Spleen (tissue), 11 donors: ENCODE measurements at regions not wholly inside any gene's neighbourhood (a gene's known extent, or its start where the extent isn't known, plus 50 kb on each side); places are given as distances from the start of the nearest gene placed in this dataset.

Experiments
- DNase-seq: peaks from one replicate; pipeline ENCODE4 v3.0.0-alpha.2; 2020
- H3K27ac ChIP-seq, 8 donors: fragments of 200-600 bp; sonication (generic) in 7 of 8; 1 replicate in 4 of 8; 2 replicates in 4 of 8; pipeline versions ENCODE4 v1.5.0 to v1.8.0; 2016 to 2021; ENCODE audit warnings: inconsistent platforms in 4 of 8, mild to moderate bottlenecking in 4 of 8, moderate library complexity in 1 of 8
- H3K27me3 ChIP-seq, 7 donors: fragments of 200-600 bp; sonication (generic) in 6 of 7; replicated peaks in 1 of 7; 1 replicate in 4 of 7; 2 replicates in 3 of 7; pipeline versions ENCODE4 v1.5.0 to v1.8.0; 2016 to 2021; ENCODE audit warnings: inconsistent platforms in 3 of 7, mild to moderate bottlenecking in 1 of 7
- H3K36me3 ChIP-seq, 6 donors: fragments of 200-600 bp; sonication (generic) in 5 of 6; 1 replicate in 4 of 6; 2 replicates in 2 of 6; pipeline versions ENCODE4 v1.5.0 to v1.8.0; 2016 to 2021; ENCODE audit warnings: inconsistent platforms in 2 of 6
- H3K4me1 ChIP-seq, 6 donors: fragments of 200-600 bp; sonication (generic) in 5 of 6; 1 replicate in 3 of 6; 2 replicates in 3 of 6; pipeline versions ENCODE4 v1.5.0 to v1.8.0; 2016 to 2021; ENCODE audit warnings: inconsistent platforms in 3 of 6
- H3K4me3 ChIP-seq, 8 donors: fragments of 200-600 bp; sonication (generic) in 7 of 8; 1 replicate in 4 of 8; 2 replicates in 4 of 8; pipeline versions ENCODE4 v1.5.0 to v1.8.0; 2016 to 2021; ENCODE audit warnings: inconsistent platforms in 4 of 8, mild to moderate bottlenecking in 4 of 8, moderate library complexity in 2 of 8
- H3K9me3 ChIP-seq, 8 donors: fragments of 200-600 bp; sonication (generic) in 7 of 8; 1 replicate in 4 of 8; 2 replicates in 4 of 8; pipeline versions ENCODE4 v1.5.0 to v1.8.0; 2016 to 2021; ENCODE audit warnings: inconsistent platforms in 4 of 8
- CTCF ChIP-seq, 11 experiments: fragments of 200-600 bp in 7 of 11; fragments of 450-650 bp in 4 of 11; sonication (generic) in 4 of 11; IDR thresholded peaks in 8 of 11; conservative IDR thresholded peaks in 3 of 11; 1 replicate in 7 of 11; 2 replicates in 4 of 11; pipeline versions ENCODE4 v1.4.0 to v1.8.0; 2016 to 2021; ENCODE audit warnings: antibody characterized with exemption in 11 of 11, inconsistent platforms in 4 of 11, mild to moderate bottlenecking in 1 of 11
- POLR2A ChIP-seq, 3 donors: fragments of 450-650 bp; IDR thresholded peaks; one replicate each; pipeline ENCODE4 v1.5.1; 2017; ENCODE audit warnings: antibody characterized with exemption in 3 of 3, mild to moderate bottlenecking in 1 of 3
- POLR2AphosphoS5 ChIP-seq, 3 donors: sonication (generic); formaldehyde crosslinking; IDR thresholded peaks; one replicate each; pipeline ENCODE4 v1.5.1; 2017; ENCODE audit warnings: antibody characterized with exemption in 3 of 3
- WGBS, 5 donors: extraction: QIAGEN DNeasy Blood & Tissue Kit in 3 of 5; methylation state at CpG; one replicate each; pipeline versions ENCODE4 v1.1.5 to v1.1.7; 2013 to 2018; 5-methylcytosine and 5-hydroxymethylcytosine counted together
- intact Hi-C: fragments of 100-400 bp; cut with DNase I; formaldehyde crosslinking; loops from one replicate; pipeline ENCODE4 v1.15.0; 2023; ENCODE audit warnings: low total_unique reads
- donor health status: healthy with polysubstance abuse.
- donor health status: DM: no; HTN: no; CAD: no; lungs with moderate emphysema.
- donor health status: DM: no; HTN: no; CAD: no.
- donor health status: Bipolar disorder and iron deficiency.
- donor health status: healthy.
- donor health status: DM: no; HTN: no; CAD: no.
- donor health status: DM: yes; HTN: yes; CAD: no.

GRCh38 chr10:71009126-71009525 is 120.8 kb upstream of the PCBD1 start:
- no peak for DNase-seq
- WGBS, 5 donors = 63 to 81% (median 71%) methylated on average over 16 of the region's 16 CpGs
- intact Hi-C loops = no loop called here

GRCh38 chr10:71010730-71011129 is 122.4 kb upstream of the PCBD1 start:
- peaks cover 0 to 7% (median 0%) of the 10 kb centered on the region in 6 donors for H3K4me1 ChIP-seq
- 65 to 80% (median 75%) methylated on average over 4 of the region's 4 CpGs for WGBS, 5 donors
- intact Hi-C loops = no loop called here
- no peaks in the 10 kb centered on the region for H3K9me3 ChIP-seq
- H3K36me3 ChIP-seq = no peaks in the 10 kb centered on the region
- no peak overlapping the region for H3K27ac ChIP-seq
- peaks cover 0 to 19% (median 0%) of the 10 kb centered on the region in 7 donors for H3K27me3 ChIP-seq
- TF ChIP-seq POLR2AphosphoS5 (IDR thresholded peaks at IDR 0.05) (no peak), CTCF (IDR thresholded peaks at IDR 0.05 in 8 of 11, conservative IDR thresholded peaks at IDR 0.05 in 3 of 11) (no peak), POLR2A (IDR thresholded peaks at IDR 0.05) (no peak)
- peak; percentile 60 for DNase-seq
- H3K4me3 ChIP-seq = no peak overlapping the region

More at GRCh38 chr10:71009126-71009525, 120.8 kb upstream of the PCBD1 start:
- Histone ChIP-seq H3K9me3 (no peaks in the 10 kb centered on the region), H3K4me1 (peaks cover 0 to 7% (median 0%) of the 10 kb centered on the region in 6 donors), H3K27ac (no peak overlapping the region), H3K4me3 (no peak overlapping the region), H3K27me3 (peaks cover 0 to 19% (median 0%) of the 10 kb centered on the region in 7 donors), H3K36me3 (no peaks in the 10 kb centered on the region)
- TF ChIP-seq CTCF (IDR thresholded peaks at IDR 0.05 in 8 of 11, conservative IDR thresholded peaks at IDR 0.05 in 3 of 11) (no peak), POLR2A (IDR thresholded peaks at IDR 0.05) (no peak), POLR2AphosphoS5 (IDR thresholded peaks at IDR 0.05) (no peak)

- peaks cover 0 to 17% (median 0%) of the 10 kb centered on the region in 7 donors for H3K27me3 ChIP-seq
- 75 to 97% (median 90%) methylated on average over 3 of the region's 3 CpGs for WGBS, 5 donors
- H3K27ac ChIP-seq = no peak overlapping the region
- TF ChIP-seq CTCF (IDR thresholded peaks at IDR 0.05 in 8 of 11, conservative IDR thresholded peaks at IDR 0.05 in 3 of 11) = no peak
- TF ChIP-seq POLR2A (IDR thresholded peaks at IDR 0.05) = no peak
- TF ChIP-seq POLR2AphosphoS5 (IDR thresholded peaks at IDR 0.05) = no peak
- H3K4me1 ChIP-seq = peaks cover 0 to 7% (median 0%) of the 10 kb centered on the region in 6 donors
- intact Hi-C loops = no loop called here
- no peaks in the 10 kb centered on the region for H3K36me3 ChIP-seq
- DNase-seq = no peak
- H3K4me3 ChIP-seq = no peak overlapping the region
- no peaks in the 10 kb centered on the region for H3K9me3 ChIP-seq
Observed at GRCh38 chr10:71011141-71011540, 122.8 kb upstream of the PCBD1 start.

GRCh38 chr10:71014021-71014805 is 125.8 kb upstream of the PCBD1 start:
- H3K4me1 ChIP-seq = peaks cover 0 to 2% (median 0%) of the 10 kb centered on the region in 6 donors
- H3K9me3 ChIP-seq = no peaks in the 10 kb centered on the region
- H3K27ac ChIP-seq = no peak overlapping the region
- no peak for DNase-seq
- TF ChIP-seq CTCF (IDR thresholded peaks at IDR 0.05 in 8 of 11, conservative IDR thresholded peaks at IDR 0.05 in 3 of 11) = no peak
- no peak for TF ChIP-seq POLR2AphosphoS5 (IDR thresholded peaks at IDR 0.05)
- TF ChIP-seq POLR2A (IDR thresholded peaks at IDR 0.05) = no peak
- H3K27me3 ChIP-seq = peaks cover 0 to 5% (median 0%) of the 10 kb centered on the region in 7 donors
- intact Hi-C loops = no loop called here
- H3K4me3 ChIP-seq = no peak overlapping the region
- no peaks in the 10 kb centered on the region for H3K36me3 ChIP-seq
- WGBS, 5 donors = 80 to 98% (median 87%) methylated on average over 8 of the region's 8 CpGs
